AG08396 (cell line): ENCODE measurements at regions not wholly inside any gene's neighbourhood (a gene's known extent, or its start where the extent isn't known, plus 50 kb on each side); places are given as distances from the start of the nearest gene placed in this dataset.
"Not testable (repeated sequence)": the region's sequence is repeated elsewhere in the genome, so short reads cannot be mapped to it uniquely, and the experiment has no call there.

ENCODE experiments used
- DNase-seq: peaks from one replicate; pipeline ENCODE4 v3.0.0; 2012; ENCODE audit warnings: low spot score, mixed read lengths

DNA sequence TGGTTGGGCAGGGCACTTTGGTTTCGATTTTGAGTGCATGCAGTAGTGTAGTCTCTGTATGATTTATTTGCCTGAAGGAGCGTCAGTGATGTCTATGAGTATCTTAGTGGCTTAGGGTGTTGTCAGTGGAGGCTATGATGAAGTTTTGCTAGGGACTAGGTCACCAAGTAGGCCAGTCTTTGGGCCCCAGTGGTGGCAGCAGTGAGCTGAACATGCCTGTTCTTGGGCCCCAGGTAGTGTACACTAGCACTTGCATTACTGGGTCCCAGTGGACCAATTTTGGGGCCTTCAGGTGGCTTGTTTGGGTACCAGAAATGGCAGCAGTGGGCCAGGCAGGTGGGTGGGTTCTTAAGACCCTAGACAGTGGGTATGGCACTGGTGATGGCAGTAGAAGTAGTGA is 598.7 kb upstream of the SPRY2 start:
- DNase-seq: no peak

DNA sequence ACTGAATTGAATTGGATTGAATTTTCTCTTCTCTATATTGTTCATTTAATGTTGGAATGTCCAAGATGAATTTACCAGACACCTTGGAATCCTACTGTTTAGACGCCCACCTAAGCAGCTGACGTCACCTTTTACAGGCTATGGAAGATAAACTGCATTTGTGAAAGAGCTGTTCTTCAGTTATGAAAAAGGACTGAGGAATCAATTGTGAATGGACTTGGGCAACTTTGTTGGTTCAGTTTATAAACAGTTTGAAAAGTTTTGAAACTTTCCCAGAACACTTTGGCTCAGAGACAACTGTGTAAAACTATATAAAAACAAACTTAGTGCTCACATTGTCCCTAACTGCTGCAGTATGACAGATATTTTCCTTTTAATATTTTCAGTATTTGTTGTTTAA is 590.8 kb upstream of the SPRY2 start:
- no peak for DNase-seq

DNA sequence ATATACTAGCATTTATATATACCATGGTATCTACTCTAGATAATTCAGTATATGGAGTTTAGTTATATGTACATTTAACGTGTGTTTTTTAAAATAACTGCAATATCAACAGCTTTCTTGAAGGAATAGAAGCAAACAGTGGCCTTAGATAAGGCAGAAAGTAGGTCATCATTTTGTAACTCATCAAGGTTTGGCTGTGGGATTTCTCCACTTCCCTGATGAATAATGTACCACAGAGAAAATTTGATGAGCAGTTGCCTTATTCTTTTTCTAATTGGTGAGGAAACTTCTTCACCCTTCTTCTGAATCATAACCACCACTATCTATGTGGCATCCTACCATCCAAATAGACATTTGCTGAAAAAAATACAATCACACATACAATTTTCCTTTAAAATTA is 590.2 kb upstream of the SPRY2 start:
- no peak for DNase-seq

GRCh38 chr13:80928241-80928640 is 587.3 kb upstream of the SPRY2 start:
- no peak for DNase-seq

- not testable (repeated sequence) for DNase-seq
These were observed 585.1 kb upstream of the SPRY2 start for GRCh38 chr13:80926024-80926423.

DNA sequence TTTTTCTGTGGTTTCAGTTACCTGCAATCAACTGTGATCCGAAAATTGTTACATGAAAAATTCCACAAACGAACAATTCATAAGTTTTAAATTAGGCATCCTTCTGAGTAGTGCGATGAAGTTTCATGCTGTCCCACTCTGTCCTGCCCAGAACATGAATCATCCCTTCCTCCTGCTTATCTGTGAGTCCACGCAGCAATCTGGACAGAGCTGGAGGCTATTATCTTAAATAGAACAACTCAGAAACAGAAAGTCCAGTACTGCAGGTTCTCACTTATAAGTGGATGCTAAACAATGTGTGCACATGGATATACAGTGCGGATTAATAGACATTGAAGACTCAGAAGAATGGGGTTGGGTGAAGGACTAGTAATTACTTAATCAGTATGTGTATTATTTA is 583.7 kb upstream of the SPRY2 start:
- no peak for DNase-seq

DNA sequence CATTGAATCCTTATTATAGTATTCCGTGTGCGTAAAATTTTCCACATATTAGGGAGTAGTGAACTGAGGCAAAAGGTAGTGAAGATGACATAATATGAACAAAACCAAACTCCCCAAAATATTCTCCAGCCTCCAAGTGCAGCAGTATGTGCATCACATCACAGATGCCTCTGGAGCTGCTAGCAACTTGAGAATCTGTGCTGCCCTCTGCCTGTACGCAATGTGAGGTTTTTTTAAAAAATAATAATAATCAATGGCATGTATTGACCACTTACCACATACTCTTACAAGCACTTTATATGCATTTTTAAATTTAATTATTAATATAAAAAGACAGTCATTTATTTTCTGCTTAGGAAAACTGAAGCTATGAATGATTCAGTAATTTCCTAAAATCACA is 583.0 kb upstream of the SPRY2 start:
- DNase-seq: no peak

DNA sequence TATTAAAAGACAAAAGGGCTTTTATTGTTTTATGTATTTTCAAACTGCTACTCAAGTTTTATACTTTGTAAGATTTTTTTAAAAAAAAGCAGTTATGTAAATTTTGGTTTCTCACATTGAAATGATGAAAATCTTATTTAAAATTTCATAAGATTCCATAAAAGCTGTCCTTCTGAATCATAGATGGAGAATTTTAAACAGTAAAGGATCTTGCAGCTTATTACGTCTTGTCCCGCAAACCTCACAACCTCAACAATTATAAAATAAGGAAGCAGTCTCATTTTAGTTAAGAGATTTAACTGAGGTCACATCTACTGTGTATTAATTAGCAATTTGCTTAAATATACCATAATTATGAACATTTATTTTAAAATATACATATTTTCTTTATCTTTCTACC is 581.0 kb upstream of the SPRY2 start:
- no peak for DNase-seq

DNA sequence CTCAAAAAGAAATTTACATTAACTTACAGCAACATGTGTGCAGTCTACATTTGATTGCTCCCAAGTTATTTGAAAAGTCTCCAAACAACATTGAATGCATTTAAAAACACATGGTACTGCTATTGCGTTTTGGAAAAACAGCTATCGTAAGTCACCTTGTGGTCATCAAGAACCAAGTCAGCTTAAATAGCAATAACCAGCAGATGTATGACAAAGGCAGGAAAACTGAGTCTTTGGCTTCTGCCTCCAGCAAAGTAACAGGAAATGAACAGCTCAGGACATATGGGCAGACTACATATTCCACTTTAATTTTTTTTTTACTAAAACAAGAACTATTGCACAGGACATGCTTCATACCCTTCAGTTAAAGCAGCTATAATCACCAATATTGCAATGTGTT is 580.6 kb upstream of the SPRY2 start:
- DNase-seq: no peak

DNA sequence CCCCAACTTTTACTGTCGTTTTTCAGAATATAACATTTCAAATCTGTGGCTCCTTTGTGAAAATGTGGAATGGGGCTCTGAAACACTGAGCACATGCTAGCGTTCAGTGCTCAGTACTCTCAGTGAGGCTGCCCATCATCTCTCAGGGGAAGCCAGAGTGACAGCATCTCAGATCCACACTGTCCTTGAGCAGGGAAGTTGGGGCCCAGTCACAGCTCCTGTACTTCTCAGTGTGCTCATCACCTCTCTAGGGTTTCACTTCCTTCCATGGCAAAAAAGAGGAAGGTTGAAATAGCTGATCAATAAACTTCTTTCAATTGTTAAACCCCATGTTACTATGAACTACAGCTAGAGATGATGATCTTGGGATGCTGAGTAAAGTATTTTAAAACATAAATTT is 565.9 kb upstream of the SPRY2 start:
- DNase-seq: no peak

DNA sequence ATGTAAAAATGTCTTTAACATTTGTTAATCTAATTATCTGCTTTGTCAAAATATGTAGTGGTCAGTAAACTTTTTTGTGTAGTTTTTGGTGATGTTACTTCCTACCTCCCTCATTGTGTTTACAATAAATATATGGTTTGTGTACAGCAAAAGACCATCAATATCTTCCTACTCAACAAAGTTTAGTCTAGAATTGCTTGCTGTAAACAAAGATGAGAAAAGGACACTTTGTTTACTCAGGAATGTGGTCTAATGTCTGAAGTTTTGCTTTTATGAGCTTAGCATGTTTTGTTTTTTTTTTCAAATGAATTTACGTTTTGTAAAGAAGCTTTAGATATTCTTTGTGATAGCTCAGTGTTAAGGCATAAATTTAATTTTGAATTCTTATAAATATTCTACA is 563.5 kb upstream of the SPRY2 start:
- DNase-seq: no peak

DNA sequence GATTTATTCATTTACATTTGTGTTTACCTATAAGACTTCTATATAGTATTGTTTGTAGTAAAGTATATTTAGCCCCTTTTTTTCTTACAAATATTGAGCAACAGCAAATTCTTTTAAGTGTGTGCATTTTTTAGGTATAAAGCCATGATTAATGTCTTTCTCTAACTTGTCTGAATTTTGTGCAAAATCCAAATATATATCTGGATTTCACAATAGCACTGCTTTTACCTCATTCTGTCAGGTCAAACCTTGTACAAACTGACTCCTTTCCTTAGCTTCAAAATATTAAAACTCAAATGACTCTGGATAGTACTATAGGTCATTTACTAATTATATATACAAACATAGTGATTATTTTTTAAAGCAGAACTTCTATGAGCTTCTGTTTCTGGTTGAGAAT is 563.0 kb upstream of the SPRY2 start:
- DNase-seq: no peak

- no peak for DNase-seq
These were observed 560.6 kb upstream of the SPRY2 start for GRCh38 chr13:80901530-80901929.

DNA sequence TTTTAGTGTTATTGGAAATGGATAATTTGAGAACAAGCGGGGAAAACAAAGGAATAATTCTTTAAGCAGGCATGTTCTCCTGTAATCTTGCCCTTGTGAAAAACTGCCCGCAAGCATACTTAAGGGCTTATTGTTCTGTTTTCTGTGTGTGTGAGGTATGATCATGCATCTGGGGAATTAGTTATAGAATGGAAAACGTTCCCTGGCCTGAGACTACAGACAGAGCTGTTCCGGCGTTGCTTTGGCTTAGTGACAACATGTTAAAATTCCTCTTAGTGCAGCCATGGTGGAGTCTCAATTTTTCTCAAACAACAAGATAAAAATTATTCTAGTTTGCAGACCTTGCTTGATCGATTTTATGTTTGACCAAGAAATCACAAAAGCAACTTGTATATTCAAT is 560.2 kb upstream of the SPRY2 start:
- no peak for DNase-seq

DNA sequence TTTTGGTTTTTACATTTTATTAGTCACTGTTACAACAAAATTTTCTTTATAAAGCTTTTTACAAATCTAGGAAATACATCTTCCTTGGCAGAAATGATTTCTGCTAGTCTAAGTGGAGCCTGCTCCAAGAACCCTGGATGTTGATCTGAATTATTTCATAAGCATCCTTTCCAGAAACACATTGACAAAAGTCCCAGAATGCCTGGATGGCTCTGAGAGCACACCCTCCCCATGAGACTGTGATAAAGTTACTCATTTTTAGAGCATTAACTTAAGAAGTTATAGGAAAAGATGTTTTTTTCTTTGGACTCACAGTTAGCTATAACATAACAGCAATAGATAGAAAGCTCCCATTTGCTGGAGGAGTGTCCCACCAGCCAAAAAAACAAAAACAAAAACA is 559.6 kb upstream of the SPRY2 start:
- DNase-seq: no peak

DNA sequence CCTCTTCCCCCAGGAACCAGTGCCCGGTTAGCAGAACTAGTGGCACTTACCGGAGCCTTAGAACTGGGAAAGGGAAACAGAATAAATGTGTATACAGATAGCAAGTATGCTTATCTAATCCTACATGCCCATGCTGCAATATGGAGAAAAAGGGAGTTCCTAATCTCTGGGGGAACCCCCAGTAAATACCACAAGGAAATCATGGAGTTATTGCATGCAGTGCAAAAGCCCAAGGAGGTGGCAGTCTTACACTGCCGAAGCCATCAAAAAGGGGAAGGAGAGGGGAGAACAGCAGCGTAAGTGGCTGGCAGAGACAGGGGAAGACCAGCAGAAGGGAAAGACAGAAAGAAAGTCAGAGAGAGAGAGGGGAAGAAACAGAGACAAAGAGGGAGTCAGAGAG is 556.7 kb upstream of the SPRY2 start:
- DNase-seq: not testable (repeated sequence)

GRCh38 chr13:80894917-80895316 is 554.0 kb upstream of the SPRY2 start:
- no peak for DNase-seq

DNA sequence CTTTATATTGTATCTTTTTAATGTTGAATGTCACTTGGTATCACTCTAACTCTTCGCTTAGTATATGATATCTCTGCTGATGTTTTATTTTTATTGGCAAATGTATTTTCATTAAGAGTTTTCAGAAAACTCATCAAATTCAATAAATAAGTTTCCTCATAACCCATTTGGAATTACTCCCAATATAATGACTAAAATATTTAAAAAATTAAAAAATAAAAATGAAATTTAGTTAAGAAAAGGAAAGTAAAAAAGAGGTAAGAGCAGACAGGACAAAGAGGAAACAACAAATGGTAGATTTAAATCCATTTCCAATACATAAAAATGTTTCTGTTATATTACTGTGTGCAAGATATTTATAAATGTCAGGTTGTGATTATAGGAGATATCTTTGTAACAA is 548.9 kb upstream of the SPRY2 start:
- DNase-seq: no peak

GRCh38 chr13:80888390-80888789 is 547.5 kb upstream of the SPRY2 start:
- no peak for DNase-seq

GRCh38 chr13:80884056-80884785 is 543.3 kb upstream of the SPRY2 start:
- no peak for DNase-seq

DNA sequence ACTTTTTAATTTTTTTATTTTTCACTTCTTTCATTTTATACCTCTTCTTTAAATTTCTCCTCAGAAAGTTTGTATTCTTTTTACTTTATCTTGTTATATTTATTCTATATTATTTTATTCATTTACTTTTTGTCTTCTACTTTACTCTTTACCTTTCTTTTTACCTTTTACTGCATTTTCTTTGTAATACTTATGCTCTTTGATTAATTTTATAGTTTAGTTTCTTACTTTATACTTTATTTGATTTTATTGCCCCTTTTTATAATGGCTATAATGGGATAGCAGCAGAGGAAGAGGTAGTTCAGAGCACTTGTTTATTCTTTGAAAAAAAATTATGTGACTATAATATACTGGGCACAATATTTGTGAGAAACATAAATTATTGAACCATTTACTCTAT is 542.6 kb upstream of the SPRY2 start:
- DNase-seq: no peak

GRCh38 chr13:80881942-80882445 is 541.1 kb upstream of the SPRY2 start:
- no peak for DNase-seq

- no peak for DNase-seq
These were observed 540.6 kb upstream of the SPRY2 start for GRCh38 chr13:80881495-80881894.

GRCh38 chr13:80881034-80881433 is 540.1 kb upstream of the SPRY2 start:
- DNase-seq: no peak

DNA sequence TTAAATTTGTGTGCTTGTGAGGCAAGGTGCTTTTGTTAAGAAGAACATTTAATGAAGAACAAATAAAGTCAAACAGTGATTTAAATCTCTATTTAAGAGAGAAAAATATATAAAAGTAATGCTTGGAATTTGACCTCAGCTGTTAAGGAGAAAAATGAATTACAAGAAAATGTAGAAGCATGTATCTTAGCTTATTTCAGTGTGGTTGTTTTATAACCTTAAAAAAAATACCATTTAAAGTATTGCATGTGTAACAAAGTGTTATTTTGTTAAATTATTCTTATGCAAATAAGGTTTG is 537.0 kb upstream of the SPRY2 start:
- no peak for DNase-seq
